Right ventricle myocardium superior (tissue), 1 donor: ENCODE measurements at regions not wholly inside any gene's neighbourhood (a gene's known extent, or its start where the extent isn't known, plus 50 kb on each side); places are given as distances from the start of the nearest gene placed in this dataset.

ENCODE experiments used
- ATAC-seq: fragments of 200-7000 bp; cut with Tn5 transposase; one replicate; pipeline ENCODE4 v1.9.1; 2020; ENCODE audit warnings: mild to moderate bottlenecking; ENCODE audit not compliant: poor library complexity
- DNase-seq: peaks from one replicate; pipeline ENCODE4 v3.0.0-alpha.2; 2020
- intact Hi-C: fragments of 100-400 bp; cut with DNase I; formaldehyde crosslinking; loops from one replicate; pipeline ENCODE4 v1.11.2; 2022
- donor health status: DM: no; HTN: yes; CAD: no; lungs with severe emphysema.

DNA sequence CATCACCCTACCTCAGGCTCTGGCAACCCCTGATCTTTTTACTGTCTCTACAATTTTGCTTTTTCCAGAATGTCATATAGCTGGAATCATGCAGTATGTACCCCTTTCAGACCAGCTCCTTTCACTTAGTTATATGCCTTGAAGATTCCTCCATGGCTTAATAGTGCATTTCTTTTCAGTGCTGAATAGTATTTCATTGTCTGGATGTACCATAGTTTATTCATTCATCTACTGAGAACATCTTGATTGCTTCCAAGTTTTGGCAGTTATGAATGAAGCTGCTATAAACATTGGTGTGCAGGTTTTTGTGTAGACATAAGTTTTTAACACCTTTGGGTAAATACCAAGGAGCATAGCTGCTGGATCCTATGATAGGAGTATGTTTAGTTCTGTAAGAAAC, 50.8 kb upstream of the ANP32A start:
- ATAC-seq (no peak), DNase-seq (no peak)
- intact Hi-C loops = loop anchor here (10.0 kb wide), 1 partner anchor 87 kb away; no protein-coding TSS in a partner anchor

DNA sequence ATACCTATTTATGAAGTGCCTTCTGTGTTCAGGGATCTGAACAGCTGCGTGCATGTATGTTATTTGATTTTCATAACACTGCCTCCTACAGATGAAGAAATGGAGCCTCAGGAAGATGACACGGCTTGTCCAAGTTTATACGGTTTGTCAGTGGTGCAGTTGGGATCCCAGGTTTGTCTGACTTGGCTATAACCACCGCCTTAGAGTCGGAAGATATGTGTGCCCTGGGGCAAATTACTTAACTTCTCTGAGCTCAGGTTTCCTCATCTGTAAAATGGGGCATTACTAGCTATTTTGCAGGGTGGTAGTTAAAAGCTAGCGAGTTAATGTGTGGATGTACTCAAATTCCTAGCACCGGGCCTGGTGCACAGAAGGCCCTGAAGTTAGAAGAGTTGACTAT, 54.1 kb upstream of the ANP32A start:
- DNase-seq (no peak), ATAC-seq (no peak)

GRCh38 chr15:68875377-68876116, 54.8 kb upstream of the SPESP1 start:
- DNase-seq = peak; percentile 96
- intact Hi-C loops = loop anchor here (2.0 to 10.0 kb wide), 5 partner anchors 91 to 623 kb away; no protein-coding TSS in a partner anchor
- peak; percentile 98 for ATAC-seq

More for the DNA sequence above, 54.1 kb upstream of the ANP32A start:
- intact Hi-C loops = loop anchor here (2.0 to 10.0 kb wide), 5 partner anchors 90 to 622 kb away; no protein-coding TSS in a partner anchor

GRCh38 chr15:68877626-68878025, 52.7 kb upstream of the SPESP1 start:
- ATAC-seq (no peak), DNase-seq (no peak)
- intact Hi-C loops = loop anchor here (5.0 to 10.0 kb wide), 4 partner anchors 93 to 625 kb away; no protein-coding TSS in a partner anchor

GRCh38 chr15:68880382-68880781, 49.9 kb upstream of the SPESP1 start:
- ATAC-seq (no peak), DNase-seq (no peak)
- intact Hi-C loops = no loop called here
